Urothelium cell line (cell line): ENCODE measurements at regions not wholly inside any gene's neighbourhood (a gene's known extent, or its start where the extent isn't known, plus 50 kb on each side); places are given as distances from the start of the nearest gene placed in this dataset.
"Not testable (repeated sequence)": the region's sequence is repeated elsewhere in the genome, so short reads cannot be mapped to it uniquely, and the experiment has no call there.

Source experiments
- DNase-seq: peaks from one replicate; pipeline ENCODE4 v3.0.0; 2011; ENCODE audit warnings: low spot score, mixed read lengths
- FAIRE-seq: peaks from 2 replicates; lab custom pipeline; 2011; peaks lifted over from hg19 to GRCh38; lab: Jason Lieb, UNC

DNA sequence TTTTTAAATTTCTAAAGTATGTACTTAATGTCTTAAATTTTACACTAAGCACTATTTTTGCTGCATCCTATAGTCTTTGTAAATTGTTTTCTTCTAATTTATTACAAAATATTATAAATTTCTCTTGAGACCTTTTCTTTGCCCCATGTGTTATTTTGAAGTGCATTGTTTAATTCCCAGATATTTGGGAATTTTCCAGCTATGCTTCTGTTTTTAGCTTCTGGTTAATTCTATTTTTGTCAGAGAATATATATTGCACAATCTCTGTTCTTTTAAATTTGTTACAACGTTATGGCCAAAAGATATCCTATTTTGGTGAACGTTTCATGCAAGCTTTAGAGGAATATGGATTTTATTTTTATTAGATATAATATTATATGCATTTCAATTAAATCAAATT is 917.4 kb upstream of the MIR17HG start:
- FAIRE-seq (no peak), DNase-seq (no peak)

DNA sequence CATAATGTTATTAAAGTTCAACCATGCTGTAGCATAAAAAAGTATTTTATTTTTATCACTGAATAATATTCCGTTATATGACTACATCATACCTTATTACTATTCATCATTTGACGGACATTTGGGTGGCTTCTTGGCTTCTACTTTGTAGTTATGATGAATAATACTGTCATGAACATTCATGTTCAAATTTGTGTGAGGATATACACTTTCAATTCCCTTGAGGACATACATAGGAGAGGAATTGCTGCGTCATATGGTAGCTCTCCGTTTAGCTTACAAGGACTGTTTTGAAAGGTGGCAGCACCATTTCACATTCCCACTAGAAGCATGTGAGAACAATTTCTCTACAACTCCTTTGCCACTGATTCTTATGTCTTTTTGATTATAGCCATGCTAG is 910.8 kb upstream of the MIR17HG start:
- no peak for DNase-seq
- FAIRE-seq = no peak

DNA sequence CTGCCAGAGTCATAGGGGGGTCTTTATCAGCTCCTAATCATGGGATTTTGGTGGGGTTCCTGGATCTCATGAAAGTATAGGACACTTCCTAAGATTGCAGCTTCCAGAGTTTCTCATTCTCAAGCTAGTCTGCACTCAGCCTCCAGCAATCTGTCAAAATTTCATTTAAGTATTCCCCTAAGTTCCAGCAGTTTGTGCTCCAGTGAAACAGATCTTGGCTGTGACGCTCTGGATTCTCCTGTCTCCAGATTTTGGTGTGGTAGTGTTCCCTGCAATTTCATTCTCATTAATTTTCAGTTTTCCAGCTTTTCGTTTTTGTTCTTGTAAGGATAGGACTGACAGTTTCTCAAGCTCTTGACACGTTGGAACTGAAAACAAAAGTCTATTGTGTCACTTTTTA is 908.9 kb upstream of the MIR17HG start:
- no peak for DNase-seq
- no peak for FAIRE-seq

DNA sequence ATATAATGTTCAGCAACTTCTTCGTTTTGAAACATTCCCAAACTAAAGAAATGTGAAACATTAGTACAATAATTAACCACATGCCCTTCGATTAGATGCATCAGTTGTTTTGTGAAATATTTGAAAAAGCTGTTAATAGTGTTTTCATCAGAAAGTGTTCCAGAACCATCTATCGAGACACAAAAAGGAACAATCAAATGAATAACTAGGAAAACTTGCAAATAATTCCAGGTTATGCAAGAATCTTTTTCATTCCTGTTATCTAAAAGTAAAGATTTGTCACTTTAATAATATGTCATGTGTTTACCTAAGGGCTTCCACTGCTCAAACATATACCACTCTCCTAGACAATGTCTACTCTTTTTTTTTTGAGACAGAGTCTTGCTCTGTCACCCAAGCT is 904.2 kb upstream of the MIR17HG start:
- FAIRE-seq (no peak), DNase-seq (no peak)

DNA sequence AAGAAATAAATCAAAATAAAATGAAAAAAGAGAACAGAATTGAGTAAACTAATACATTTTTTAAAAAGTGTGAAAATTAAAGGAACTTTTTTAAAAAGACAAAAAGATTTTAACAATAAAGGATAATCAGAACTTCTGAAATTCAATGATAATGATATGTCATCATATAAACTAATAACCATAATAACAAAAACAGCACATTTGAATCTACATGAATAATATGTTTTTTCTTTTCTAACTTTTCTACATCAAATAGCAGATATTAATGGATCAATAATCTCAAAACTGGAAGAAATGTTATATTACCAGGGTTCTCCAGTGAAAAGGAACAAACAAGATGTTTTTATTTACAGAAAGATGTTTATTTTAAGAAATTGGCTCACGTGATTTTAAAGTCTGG is 903.3 kb upstream of the MIR17HG start:
- no peak for DNase-seq
- FAIRE-seq = no peak

DNA sequence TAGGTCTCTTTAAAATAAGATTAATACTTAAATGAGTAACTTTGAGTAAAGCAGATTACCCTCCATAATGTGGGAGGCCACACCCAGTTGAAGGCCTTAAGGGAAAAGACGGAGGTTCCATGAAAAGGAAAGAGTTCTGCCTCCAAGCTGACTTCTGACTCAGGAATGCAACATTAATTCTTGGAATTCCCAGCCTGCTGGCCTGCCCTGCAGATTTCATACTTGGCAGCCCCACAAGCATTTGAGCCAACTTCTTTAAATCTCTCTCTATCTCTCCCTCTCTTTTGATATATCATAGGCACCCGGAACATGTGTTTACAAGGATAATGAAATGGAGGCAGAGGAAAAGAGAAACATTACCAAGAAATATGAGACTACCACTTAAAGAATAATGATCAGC is 902.3 kb upstream of the MIR17HG start:
- no peak for FAIRE-seq
- peak; percentile 47 for DNase-seq

DNA sequence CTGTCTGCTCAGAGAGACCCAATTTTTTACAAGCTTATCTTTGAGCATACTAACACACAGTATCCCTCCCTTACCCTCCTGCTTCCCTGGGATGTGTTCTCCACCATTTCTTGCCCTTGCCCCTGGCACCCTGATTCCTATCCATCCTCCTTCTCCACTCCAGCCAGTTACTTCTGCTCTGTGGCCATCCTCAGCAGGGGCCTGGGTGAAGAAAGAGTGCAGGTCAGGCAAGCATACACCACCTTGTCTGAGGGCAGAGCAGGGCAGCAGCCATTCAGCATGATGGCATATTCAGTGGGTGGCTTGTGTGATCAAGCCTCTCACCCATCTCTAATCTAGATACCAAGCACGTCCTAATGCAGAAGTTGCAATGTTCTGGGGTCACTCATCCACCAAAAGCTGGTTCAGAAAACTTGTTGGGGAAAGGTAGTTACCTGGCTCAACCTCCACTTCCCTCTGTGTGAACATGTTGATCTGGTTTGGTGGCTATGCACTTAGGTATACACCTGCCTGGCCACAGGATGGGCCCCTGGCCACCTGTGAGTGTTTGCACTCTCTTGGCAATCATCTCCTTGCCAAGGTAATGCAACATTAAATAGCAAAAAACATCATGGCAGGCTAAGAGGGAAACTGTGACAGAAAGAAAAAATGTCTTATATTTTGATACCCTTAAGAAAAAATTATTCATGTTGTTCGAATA is 900.3 kb upstream of the MIR17HG start:
- DNase-seq (no peak), FAIRE-seq (no peak)

DNA sequence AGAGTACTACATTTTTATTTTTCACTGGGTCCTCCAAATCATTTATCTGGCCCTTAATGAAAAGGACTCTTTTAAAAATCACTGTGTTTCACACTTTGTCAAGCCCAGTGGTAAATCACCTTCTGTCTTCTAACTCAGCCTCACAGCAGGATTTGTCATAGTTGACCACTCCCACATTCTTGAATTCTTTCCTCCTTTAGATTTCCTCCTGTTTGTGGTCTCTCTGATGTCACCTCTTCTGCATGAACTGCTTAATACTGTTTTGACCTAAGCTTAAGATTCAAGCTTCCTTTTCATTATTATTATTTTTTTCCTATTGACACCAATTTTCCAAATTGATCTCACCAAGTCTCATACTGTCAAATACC is 899.8 kb upstream of the MIR17HG start:
- DNase-seq (peak; percentile 29), FAIRE-seq (no peak)

DNA sequence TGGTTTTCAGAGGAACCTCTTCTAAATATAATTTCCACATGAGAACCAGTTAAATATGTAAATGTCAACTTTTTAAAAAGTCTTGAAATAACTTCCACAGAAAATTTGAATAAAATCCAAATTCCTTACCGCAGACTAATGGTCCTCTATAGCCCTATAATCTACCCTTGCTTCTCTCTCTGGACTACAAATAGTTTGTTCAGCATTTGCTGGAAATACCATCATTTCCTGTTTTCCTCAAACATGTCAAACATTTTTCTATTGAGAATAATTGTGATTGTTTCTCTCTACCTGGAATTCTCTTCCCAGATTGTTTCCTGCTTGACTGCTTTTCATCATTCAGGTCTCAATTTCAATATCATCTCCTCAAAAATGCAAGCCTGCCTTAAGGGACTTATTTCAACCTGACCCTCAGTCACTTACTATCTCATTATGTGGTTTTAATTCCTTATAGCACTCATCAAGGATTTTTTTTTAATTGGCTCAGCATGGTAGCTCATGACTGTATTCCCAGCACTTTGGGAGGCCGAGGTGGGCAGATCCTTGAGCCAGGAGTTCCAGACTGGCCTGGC is 898.9 kb upstream of the MIR17HG start:
- DNase-seq = no peak
- no peak for FAIRE-seq

DNA sequence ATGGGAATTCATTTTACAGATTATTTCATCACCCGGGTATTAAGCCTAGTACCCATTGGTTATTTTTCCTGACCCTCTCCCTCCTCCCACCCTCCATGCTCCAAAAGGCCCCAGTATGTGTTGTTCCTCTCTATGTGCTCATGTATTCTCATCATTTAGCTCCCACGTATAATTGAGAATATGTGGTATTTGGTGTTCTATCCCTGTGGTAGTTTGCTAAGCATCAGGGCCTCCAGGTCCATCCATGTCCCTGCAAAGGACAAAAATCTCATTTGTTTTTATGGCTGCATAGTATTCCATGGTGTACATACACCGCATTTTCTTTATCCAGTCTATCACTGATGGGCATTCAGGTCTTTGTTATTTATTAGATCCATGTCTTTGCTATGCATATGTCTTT is 894.1 kb upstream of the MIR17HG start:
- no peak for DNase-seq
- FAIRE-seq = no peak

DNA sequence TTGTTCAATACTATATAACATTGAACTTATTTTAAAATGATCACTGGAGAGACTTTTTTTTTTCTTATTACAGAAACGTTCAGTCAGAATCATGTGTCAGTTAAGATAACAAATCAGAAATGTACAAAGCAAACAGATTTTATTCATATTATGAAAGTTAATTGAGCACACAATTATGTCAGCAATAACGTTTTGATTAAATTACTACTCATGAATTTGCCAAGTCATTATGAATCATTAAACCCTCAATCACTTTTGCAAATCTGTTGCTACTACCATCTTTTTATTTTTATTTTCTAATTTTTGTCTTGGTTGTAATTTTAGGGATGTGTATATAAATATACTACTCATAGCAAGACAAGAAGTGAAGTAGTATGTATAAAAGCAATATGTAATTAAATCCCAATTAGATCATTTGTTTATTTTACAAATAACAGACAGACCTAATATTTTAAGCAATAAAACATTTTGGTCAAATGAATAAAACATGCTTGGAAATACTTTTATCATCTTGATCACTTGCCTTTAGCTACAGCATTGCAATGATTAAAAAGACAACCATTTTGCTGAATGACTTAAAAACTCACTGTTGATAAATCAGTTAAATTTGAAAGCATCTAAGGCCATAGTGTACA is 893.4 kb upstream of the MIR17HG start:
- no peak for FAIRE-seq
- no peak for DNase-seq

DNA sequence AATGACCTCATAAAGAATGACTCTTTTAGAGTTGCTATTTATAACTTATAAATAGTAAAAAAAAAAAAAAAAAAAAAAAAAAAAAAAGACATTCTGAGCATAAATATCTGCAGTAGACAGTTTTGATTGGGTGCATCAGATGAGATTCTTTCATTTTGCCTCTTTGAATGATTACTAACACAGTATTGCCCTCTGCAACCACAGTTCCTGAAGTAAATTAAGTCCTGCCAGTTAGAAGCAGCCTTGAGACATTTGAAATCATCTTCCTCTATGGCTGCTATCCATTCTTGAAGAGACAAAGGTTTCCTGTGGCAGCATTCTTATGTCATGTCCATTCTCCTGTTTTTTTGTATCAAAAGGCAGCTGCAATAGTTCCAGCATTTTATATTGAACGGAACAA is 892.4 kb upstream of the MIR17HG start:
- no peak for FAIRE-seq
- DNase-seq = no peak

DNA sequence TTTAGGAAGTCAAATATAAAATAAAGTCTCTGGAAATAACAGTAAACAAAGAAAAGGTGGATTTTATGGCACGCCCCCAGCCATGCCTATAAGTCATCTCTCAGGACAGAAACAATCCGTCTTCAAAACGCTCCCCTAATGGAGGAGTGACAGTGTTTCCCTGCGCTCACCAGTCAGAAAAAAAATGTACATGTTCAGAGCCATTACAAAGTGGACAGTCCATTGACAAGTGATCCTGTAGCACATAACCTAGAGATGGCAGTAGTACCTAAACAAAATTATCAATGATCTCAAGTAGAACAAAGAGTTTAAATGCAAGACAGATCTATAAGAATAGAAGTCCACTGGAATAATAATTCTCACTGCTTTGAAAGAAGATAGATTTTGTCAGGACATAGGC is 891.7 kb upstream of the MIR17HG start:
- FAIRE-seq = no peak
- DNase-seq = no peak

DNA sequence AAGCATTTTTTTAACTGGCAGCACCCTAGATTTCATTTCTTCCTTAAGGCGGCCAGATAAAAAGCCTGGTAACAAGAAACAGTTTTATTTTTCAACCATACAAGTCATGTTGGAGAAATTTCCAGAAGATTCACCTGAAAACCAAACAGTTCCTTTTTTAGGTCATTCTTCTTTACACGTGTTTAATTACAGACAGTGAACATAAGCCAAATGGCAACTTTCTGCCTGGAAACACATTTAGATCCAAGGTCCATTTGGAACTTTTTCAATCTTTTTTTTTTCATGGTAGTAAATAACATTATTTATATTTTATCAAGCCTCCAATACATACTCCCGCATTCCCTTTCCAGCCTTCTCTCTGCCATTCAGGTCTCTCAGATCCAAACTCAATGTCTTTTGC is 886.1 kb upstream of the MIR17HG start:
- FAIRE-seq (no peak), DNase-seq (no peak)

DNA sequence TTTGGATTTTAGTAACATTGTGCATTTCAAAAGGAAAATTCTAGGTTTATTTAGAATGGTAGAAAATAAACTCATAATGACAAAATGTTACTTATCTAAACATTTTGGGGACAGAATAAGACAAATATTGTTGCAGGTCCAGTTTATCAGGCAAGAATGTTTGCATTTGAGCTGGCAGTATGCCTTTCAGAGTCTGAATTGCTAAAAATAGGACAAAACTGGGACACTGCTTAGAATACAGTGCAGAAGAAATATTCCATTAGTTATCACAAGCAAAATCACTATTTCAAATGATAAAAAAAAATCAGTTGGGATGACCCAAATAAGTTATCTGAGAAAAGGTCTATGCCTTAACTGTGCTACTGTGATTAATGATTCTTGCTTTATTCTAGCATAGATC is 870.3 kb upstream of the MIR17HG start:
- FAIRE-seq (no peak), DNase-seq (no peak)

DNA sequence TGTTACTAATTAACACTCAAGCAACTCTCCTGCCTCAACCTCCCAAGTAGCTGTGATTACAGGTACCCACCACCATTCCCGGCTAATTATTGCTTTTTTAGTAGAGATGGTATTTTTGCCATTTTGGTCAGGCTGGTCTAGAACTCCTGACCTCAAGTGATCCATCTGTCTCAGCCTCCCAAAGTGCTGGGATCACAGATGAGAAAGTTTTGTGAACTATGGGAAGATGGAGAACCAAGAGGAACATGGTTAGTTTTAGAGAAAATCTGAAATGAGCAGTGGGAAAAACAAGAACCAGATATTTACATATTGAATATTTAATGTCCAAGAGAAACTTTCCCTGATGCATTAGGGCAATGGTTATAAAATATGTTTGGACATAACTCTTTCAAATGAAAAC is 863.6 kb upstream of the MIR17HG start:
- DNase-seq = no peak
- FAIRE-seq = no peak

DNA sequence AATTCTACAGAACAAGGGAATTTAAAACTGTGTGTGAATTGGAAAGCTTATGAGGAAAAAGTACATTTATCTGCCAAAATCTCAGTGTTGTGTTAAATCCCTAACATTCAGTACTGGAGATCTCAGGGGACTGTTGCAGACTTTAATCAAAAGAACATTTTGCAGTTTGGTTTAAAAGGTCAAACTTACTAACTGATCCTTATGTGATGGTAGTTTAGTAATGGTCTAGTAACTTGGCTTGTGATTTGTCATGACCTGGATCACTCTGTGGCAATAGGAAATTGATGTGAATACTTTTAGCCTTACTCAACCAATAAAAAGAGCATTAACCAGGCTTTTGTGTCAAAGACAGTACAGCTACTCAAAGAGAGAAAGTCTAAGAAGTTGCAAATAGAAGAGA is 862.1 kb upstream of the MIR17HG start:
- no peak for FAIRE-seq
- peak; percentile 1 for DNase-seq

DNA sequence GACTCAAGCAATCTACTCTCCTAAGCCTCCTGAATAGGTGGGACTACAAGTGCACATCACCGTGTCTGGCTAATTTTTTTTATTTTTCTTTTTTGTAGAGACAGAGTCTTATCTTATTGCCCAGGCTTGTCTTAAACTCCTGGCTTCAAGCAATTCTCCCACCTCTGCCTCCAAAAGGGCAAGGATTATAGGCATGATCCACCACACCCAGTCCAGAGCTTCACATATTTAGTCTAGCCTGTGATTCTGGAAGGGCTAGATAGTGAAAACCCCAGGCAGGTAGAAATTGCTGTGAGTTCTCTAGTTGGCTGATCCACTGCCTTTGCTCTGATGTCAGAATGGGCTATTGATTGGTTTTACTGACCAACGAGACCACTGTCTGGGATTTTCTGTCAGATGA is 854.6 kb upstream of the MIR17HG start:
- FAIRE-seq (no peak), DNase-seq (no peak)

DNA sequence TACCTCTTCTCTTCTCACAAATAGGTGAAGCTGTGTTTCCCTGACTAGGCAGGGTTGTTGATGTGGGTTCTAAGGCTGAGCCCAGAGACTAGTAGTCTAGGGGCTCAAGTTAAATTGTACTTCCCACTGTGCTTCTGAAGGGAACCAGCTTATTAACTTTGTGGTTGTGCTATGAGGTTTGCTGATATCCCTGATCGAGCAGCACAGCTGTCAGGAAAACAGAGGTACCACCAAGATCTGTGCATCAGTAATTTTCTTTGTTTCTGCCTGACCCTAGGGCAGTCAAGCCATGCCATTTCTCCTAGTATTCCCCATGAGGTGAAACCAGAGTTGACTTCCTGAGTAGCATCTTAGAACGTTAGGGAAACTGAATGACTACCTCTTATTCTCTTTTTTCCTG is 853.8 kb upstream of the MIR17HG start:
- no peak for FAIRE-seq
- no peak for DNase-seq

DNA sequence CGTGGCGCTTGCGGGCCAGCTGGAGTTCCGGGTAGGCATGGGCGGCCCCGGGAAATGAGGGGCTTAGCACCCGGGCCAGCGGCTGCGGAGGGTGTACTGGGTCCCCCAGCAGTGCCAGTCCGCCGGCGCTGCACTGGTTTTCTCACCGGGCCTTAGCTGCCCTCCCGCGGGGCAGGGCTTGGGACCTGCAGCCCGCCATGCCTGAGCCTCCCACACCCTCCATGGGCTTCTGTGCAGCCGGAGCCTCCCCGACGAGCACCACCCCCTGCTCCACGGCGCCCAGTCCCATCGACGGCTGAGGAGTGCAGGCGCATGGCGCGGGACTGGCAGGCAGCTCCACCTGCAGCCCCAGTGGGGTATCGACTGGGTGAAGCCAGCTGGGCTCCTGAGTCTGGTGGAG is 852.6 kb upstream of the MIR17HG start:
- not testable (repeated sequence) for FAIRE-seq, DNase-seq

DNA sequence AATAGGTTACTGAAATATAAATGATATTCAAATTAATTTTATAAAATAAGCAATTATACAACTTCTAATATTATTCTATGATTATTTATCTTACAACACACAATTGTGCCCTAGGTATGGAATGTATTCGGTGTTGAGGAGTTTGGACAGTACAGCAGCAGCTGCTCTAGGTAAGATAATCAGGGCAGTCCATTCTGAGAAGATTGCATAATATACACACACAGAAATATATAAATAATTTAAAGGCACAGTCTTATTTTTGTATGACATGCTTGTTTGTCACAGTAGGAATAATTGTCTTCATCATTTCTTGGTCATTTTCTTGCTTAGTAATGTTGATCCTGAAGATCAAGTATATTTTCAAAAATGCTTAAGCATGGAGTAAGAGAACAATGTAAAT is 849.4 kb upstream of the MIR17HG start:
- FAIRE-seq (no peak), DNase-seq (no peak)

DNA sequence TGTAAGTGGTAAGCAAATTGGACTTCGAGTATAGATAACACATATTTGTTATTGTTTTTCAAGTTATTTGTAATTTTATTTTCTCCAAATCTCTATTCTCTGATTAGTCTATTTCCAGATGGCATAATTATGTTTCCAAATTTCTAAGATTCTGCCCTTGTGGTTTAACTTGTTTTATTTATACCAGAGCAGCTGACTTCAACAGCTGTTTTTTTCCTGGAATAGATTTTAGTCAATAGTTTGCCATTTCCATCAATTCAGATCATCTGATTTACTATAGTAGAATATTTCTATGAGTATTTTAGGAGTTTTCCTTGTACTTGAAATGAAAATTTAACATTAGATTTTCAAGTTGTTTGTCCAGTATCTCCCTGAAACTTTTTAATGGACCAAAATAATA is 848.7 kb upstream of the MIR17HG start:
- DNase-seq = no peak
- FAIRE-seq = no peak

DNA sequence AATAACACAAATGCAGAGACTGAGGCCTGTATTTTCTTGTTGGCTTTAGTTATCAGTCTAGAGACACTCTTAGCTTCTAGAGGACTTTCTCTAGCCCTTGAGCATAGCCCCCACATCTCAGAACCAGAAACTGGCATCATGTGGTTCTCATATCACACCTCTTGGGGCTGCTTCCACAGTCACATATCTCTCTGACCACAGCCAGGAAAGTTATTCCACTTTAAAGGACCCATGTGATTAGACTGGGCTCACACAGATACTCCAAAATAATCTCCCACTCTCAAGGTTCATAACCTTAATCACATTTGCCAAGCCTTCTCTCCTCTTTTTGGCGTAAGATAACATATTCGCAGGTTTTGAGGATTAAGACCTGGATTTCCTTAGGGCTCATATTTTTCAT is 846.9 kb upstream of the MIR17HG start:
- FAIRE-seq (no peak), DNase-seq (no peak)
